OCI-LY7 (cell line): ENCODE measurements at regions not wholly inside any gene's neighbourhood (a gene's known extent, or its start where the extent isn't known, plus 50 kb on each side); places are given as distances from the start of the nearest gene placed in this dataset.

Source experiments
- BruUV-seq: library from RNA; stranded (reverse); fragments of 400-500 nt; replicated peaks from 2 replicates; lab custom pipeline; 2021; lab: Mats Ljungman, UMichigan
- CTCF ChIA-PET: fragments of 300-600 bp; sonication (Branson Sonifier 250); formaldehyde crosslinking; loops from one replicate; lab custom pipeline; 2022; ENCODE audit warnings: antibody characterized with exemption; ENCODE audit not compliant: unreplicated experiment; lab: Charles Lee
- POLR2A ChIA-PET: fragments of 300-600 bp; sonication (Branson Sonifier 250); formaldehyde crosslinking; loops from one replicate; lab custom pipeline; 2022; ENCODE audit warnings: antibody characterized with exemption; lab: Charles Lee
- DNase-seq: peaks from one replicate; pipeline ENCODE4 v3.0.0-alpha.2; 2015; ENCODE audit warnings: low spot score
- H2AFZ ChIP-seq: fragments of 200-600 bp; sonication (generic), shearing (Covaris generic); 2 replicates; pipeline ENCODE4 v1.6.1; 2014; ENCODE audit warnings: mild to moderate bottlenecking, antibody characterized with exemption, low read length, moderate library complexity
- H3K27ac ChIP-seq: fragments of 200-600 bp; sonication (generic); 2 replicates; pipeline ENCODE4 v1.5.1; 2014; ENCODE audit warnings: mixed run types, low read depth, mild to moderate bottlenecking, moderate library complexity, low read length, inconsistent platforms; ENCODE audit not compliant: poor library complexity, severe bottlenecking
- H3K36me3 ChIP-seq: fragments of 200-600 bp; sonication (generic); 2 replicates; pipeline ENCODE4 v1.6.1; 2014; ENCODE audit warnings: mild to moderate bottlenecking, antibody characterized with exemption, low read length, moderate library complexity, mixed read lengths; ENCODE audit not compliant: insufficient read depth
- H3K4me1 ChIP-seq: fragments of 200-600 bp; sonication (generic); 2 replicates; pipeline ENCODE4 v1.5.1; 2014; ENCODE audit warnings: mild to moderate bottlenecking, low read length; ENCODE audit not compliant: insufficient read depth, poor library complexity, severe bottlenecking
- H3K4me2 ChIP-seq: fragments of 200-600 bp; sonication (generic); 2 replicates; pipeline ENCODE4 v1.6.1; 2014; ENCODE audit warnings: mild to moderate bottlenecking, low read length
- H3K4me3 ChIP-seq: fragments of 200-600 bp; sonication (generic); 2 replicates; pipeline ENCODE4 v1.5.1; 2014; ENCODE audit warnings: mild to moderate bottlenecking, low read depth, low read length; ENCODE audit not compliant: poor library complexity, severe bottlenecking
- H3K79me2 ChIP-seq: fragments of 200-600 bp; sonication (generic); 2 replicates; pipeline ENCODE4 v1.6.1; 2016; ENCODE audit warnings: low read depth, mild to moderate bottlenecking, low read length, moderate library complexity, mixed read lengths; ENCODE audit not compliant: insufficient read depth
- H3K9me2 ChIP-seq: fragments of 200-600 bp; sonication (generic); 2 replicates; pipeline ENCODE4 v1.6.1; 2016; ENCODE audit warnings: mild to moderate bottlenecking, low read length, mixed read lengths; ENCODE audit not compliant: insufficient read depth
- H3K9me3 ChIP-seq: fragments of 200-600 bp; sonication (generic); 2 replicates; pipeline ENCODE4 v1.6.1; 2014; ENCODE audit warnings: mild to moderate bottlenecking, mixed run types, low read length, mixed read lengths
- H4K20me1 ChIP-seq: fragments of 200-600 bp; sonication (generic); 2 replicates; pipeline ENCODE4 v1.6.1; 2014; ENCODE audit warnings: mild to moderate bottlenecking, antibody characterized with exemption, low read length, moderate library complexity, mixed read lengths; ENCODE audit not compliant: insufficient read depth
- CTCF ChIP-seq: fragments of 200-600 bp; sonication (generic); conservative IDR thresholded peaks from 2 replicates; pipeline ENCODE4 v1.5.1; 2014; ENCODE audit warnings: mild to moderate bottlenecking, antibody characterized with exemption, low read length, moderate library complexity, mixed read lengths
- EZH2phosphoT487 ChIP-seq: fragments of 200-600 bp; sonication (generic); IDR thresholded peaks from 2 replicates; pipeline ENCODE4 v1.6.1; 2018; ENCODE audit warnings: low read depth, borderline replicate concordance, mild to moderate bottlenecking, mixed run types, antibody characterized with exemption, low read length, moderate library complexity, mixed read lengths
- intact Hi-C: fragments of 100-400 bp; cut with micrococcal nuclease; formaldehyde crosslinking; loops from one replicate; pipeline ENCODE4 v1.10.0; 2022; ENCODE audit not compliant: unreplicated experiment

DNA sequence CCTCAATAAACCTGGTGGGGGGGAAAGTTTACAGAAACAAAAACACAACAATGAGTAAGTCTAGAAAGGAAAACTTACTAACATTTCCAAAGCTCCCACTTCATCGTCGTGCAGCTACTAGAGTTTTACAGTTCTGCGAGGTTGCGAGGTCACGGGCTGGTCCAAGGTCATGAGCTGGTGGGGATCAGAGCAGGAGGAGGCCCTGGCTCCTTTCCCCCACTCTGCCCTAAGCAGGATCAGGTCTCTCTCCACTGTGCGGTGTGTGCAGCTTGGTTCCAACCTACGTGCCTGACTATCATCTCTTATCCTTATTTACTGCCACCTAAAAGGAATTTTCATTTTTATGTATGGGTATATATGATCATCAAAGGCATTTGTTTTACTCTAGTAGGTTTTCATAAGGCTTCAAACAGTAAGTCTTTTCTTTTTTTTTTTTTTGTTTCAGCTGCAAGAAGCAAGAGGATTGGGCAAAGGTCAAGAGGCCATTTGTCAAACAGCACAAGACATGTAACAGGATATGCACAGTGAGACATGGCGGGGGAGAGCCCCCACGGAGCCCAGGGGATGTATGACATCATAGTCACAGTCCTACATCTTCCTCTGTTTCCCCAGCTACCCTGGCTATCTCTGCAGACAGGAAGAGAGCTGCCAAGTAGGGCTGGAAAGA is 76.6 kb upstream of the POMP start:
- no peak for DNase-seq
- intact Hi-C loops, result no loop called here
- no peaks in the 10 kb centered on the region for H3K9me2 ChIP-seq
- no peaks in the 10 kb centered on the region for H3K79me2 ChIP-seq
- no peaks in the 10 kb centered on the region for H3K36me3 ChIP-seq
- ChIA-PET POLR2A (no interaction called here), CTCF (no interaction called here)
- no peaks in the 10 kb centered on the region for H3K9me3 ChIP-seq
- H2AFZ ChIP-seq, result no peak overlapping the region
- H3K4me1 ChIP-seq, result no peaks in the 10 kb centered on the region
- H3K27ac ChIP-seq, result no peak overlapping the region
- no TSS peak for BruUV-seq
- H3K4me2 ChIP-seq, result no peak overlapping the region
- TF ChIP-seq EZH2phosphoT487, result no peak
- TF ChIP-seq CTCF, result no peak
- H3K4me3 ChIP-seq, result no peak overlapping the region
- no peaks in the 10 kb centered on the region for H4K20me1 ChIP-seq

DNA sequence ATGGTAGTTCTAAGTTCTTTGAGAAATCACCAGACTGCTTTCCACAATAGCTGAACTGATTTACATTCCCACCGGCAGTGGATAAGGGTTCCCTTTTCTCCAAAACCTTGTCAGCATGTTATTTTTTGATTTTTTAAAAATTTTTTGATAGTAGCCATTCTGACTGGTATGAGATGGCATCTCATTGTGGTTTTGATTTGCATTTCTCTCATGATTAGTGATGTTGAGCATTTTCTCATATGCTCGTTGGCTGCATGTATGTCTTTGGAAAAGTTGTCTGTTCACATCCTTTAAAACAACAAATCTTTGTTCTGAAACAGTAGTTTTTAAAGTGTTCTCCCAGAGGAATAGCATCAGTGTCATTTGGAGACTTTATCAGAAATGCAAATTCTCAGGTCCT is 77.5 kb upstream of the POMP start:
- H3K4me2 ChIP-seq, result no peak overlapping the region
- no peaks in the 10 kb centered on the region for H3K9me3 ChIP-seq
- no TSS peak for BruUV-seq
- DNase-seq, result no peak
- POLR2A ChIA-PET, result no interaction called here
- H3K36me3 ChIP-seq, result no peaks in the 10 kb centered on the region
- intact Hi-C loops, result no loop called here
- CTCF ChIA-PET, result no interaction called here
- no peak overlapping the region for H3K27ac ChIP-seq
- H3K4me1 ChIP-seq, result no peaks in the 10 kb centered on the region
- no peaks in the 10 kb centered on the region for H3K79me2 ChIP-seq
- TF ChIP-seq CTCF (no peak), EZH2phosphoT487 (no peak)
- H3K4me3 ChIP-seq, result no peak overlapping the region
- no peaks in the 10 kb centered on the region for H3K9me2 ChIP-seq
- H2AFZ ChIP-seq, result no peak overlapping the region
- H4K20me1 ChIP-seq, result no peaks in the 10 kb centered on the region

GRCh38 chr13:28579736-28580135 is 79.2 kb upstream of the POMP start:
- no TSS peak for BruUV-seq
- POLR2A ChIA-PET, result no interaction called here
- TF ChIP-seq EZH2phosphoT487 (no peak), CTCF (no peak)
- no peak overlapping the region for H3K4me2 ChIP-seq
- H3K9me2 ChIP-seq, result no peaks in the 10 kb centered on the region
- H3K4me3 ChIP-seq, result no peak overlapping the region
- no peak overlapping the region for H3K27ac ChIP-seq
- no peaks in the 10 kb centered on the region for H4K20me1 ChIP-seq
- H3K9me3 ChIP-seq, result no peaks in the 10 kb centered on the region
- CTCF ChIA-PET, result no interaction called here
- no peaks in the 10 kb centered on the region for H3K79me2 ChIP-seq
- H3K4me1 ChIP-seq, result no peaks in the 10 kb centered on the region
- DNase-seq, result no peak
- H2AFZ ChIP-seq, result no peak overlapping the region
- H3K36me3 ChIP-seq, result no peaks in the 10 kb centered on the region
- intact Hi-C loops, result no loop called here
